NCI-H1092 (cell line): ENCODE measurements at regions not wholly inside any gene's neighbourhood (a gene's known extent, or its start where the extent isn't known, plus 50 kb on each side); places are given as distances from the start of the nearest gene placed in this dataset.

Experiments used
- DNase-seq: peaks from one replicate; lab custom pipeline; 2025; lab: John Stamatoyannopoulos, UW

- no peak for DNase-seq
Observed at GRCh38 chr1:81618376-81618775, 182.4 kb upstream of the ADGRL2 start.

- no peak for DNase-seq
Observed at GRCh38 chr1:81617308-81617967, 183.3 kb upstream of the ADGRL2 start.

GRCh38 chr1:81613803-81614202 lies 186.9 kb upstream of the ADGRL2 start:
- no peak for DNase-seq

GRCh38 chr1:81607924-81608323 lies 192.8 kb upstream of the ADGRL2 start:
- DNase-seq: no peak

- DNase-seq: no peak
Observed at GRCh38 chr1:81607086-81607485, 193.6 kb upstream of the ADGRL2 start.

- DNase-seq: no peak
Observed at GRCh38 chr1:81606656-81607055, 194.1 kb upstream of the ADGRL2 start.

GRCh38 chr1:81605023-81605422 lies 195.7 kb upstream of the ADGRL2 start:
- no peak for DNase-seq

GRCh38 chr1:81600878-81601622 lies 199.7 kb upstream of the ADGRL2 start:
- DNase-seq: no peak

GRCh38 chr1:81600363-81600762 lies 200.4 kb upstream of the ADGRL2 start:
- DNase-seq: no peak

GRCh38 chr1:81598623-81599022 lies 202.1 kb upstream of the ADGRL2 start:
- no peak for DNase-seq

GRCh38 chr1:81597720-81598426 lies 202.9 kb upstream of the ADGRL2 start:
- DNase-seq: no peak

GRCh38 chr1:81596341-81596740 lies 204.4 kb upstream of the ADGRL2 start:
- DNase-seq: no peak

- no peak for DNase-seq
Observed at GRCh38 chr1:81594206-81594605, 206.5 kb upstream of the ADGRL2 start.

- DNase-seq: no peak
Observed at GRCh38 chr1:81592233-81592632, 208.5 kb upstream of the ADGRL2 start.

- no peak for DNase-seq
Observed at GRCh38 chr1:81590171-81590570, 210.6 kb upstream of the ADGRL2 start.

GRCh38 chr1:81588149-81588548 lies 212.6 kb upstream of the ADGRL2 start:
- DNase-seq: no peak

- no peak for DNase-seq
Observed at GRCh38 chr1:81587426-81587825, 213.3 kb upstream of the ADGRL2 start.

GRCh38 chr1:81585371-81585770 lies 215.4 kb upstream of the ADGRL2 start:
- DNase-seq: no peak

GRCh38 chr1:81584398-81584797 lies 216.3 kb upstream of the ADGRL2 start:
- DNase-seq: no peak

GRCh38 chr1:81583878-81584277 lies 216.9 kb upstream of the ADGRL2 start:
- DNase-seq: no peak

GRCh38 chr1:81582467-81582986 lies 218.2 kb upstream of the ADGRL2 start:
- no peak for DNase-seq

- DNase-seq: no peak
Observed at GRCh38 chr1:81578867-81579266, 221.9 kb upstream of the ADGRL2 start.
